Mammary epithelial cell (primary cell): ENCODE measurements at regions not wholly inside any gene's neighbourhood (a gene's known extent, or its start where the extent isn't known, plus 50 kb on each side); places are given as distances from the start of the nearest gene placed in this dataset.

Experiments used
- CTCF ChIP-seq, 2 donors: IDR thresholded peaks in 1 of 2; conservative IDR thresholded peaks in 1 of 2; 2 replicates each; pipeline ENCODE4 v1.5.1; 2011 to 2012; ENCODE audit warnings: inconsistent platforms in 2 of 2, low read length in 2 of 2, mild to moderate bottlenecking in 2 of 2, control low read depth in 1 of 2, low read depth in 1 of 2; ENCODE audit not compliant: insufficient read depth in 1 of 2; ENCODE audit errors: extremely low read depth in 1 of 2
- EZH2 ChIP-seq: IDR thresholded peaks from 2 replicates; pipeline ENCODE4 v1.6.1; 2012; ENCODE audit warnings: low read length, inconsistent platforms, borderline replicate concordance

- TF ChIP-seq EZH2 (no peak), CTCF (conservative IDR thresholded peaks at IDR 0.05 in 1 of 2, IDR thresholded peaks at IDR 0.05 in 1 of 2; ENCODE audit: extremely low read depth in 1 of 2, insufficient read depth in 1 of 2, low read depth in 1 of 2, low read length in 2 of 2) (no peak)
Observed at GRCh38 chr1:222891578-222891977, 76.7 kb downstream of the DISP1 start.
